Esophagus (tissue), 2 donors: ENCODE measurements at regions not wholly inside any gene's neighbourhood (a gene's known extent, or its start where the extent isn't known, plus 50 kb on each side); places are given as distances from the start of the nearest gene placed in this dataset.

Experiments used
- H3K27ac ChIP-seq, 2 donors: one replicate each; pipeline ENCODE4 v1.5.1; 2013; ENCODE audit warnings: low read depth in 2 of 2, mild to moderate bottlenecking in 2 of 2, inconsistent platforms in 1 of 2, low read length in 1 of 2, moderate library complexity in 1 of 2
- H3K27me3 ChIP-seq, 2 donors: one replicate each; pipeline ENCODE4 v1.6.1; 2013; ENCODE audit warnings: low read length in 2 of 2, control low read depth in 1 of 2, mild to moderate bottlenecking in 1 of 2; ENCODE audit not compliant: insufficient read depth in 2 of 2, control insufficient read depth in 1 of 2
- H3K36me3 ChIP-seq, 2 donors: one replicate each; pipeline ENCODE4 v1.6.1; 2013; ENCODE audit warnings: low read length in 1 of 2; ENCODE audit not compliant: control insufficient read depth in 2 of 2, insufficient read depth in 2 of 2
- H3K4me1 ChIP-seq, 2 donors: one replicate each; pipeline ENCODE4 v1.6.1; 2013; ENCODE audit warnings: low read length in 1 of 2; ENCODE audit not compliant: control insufficient read depth in 2 of 2, insufficient read depth in 2 of 2
- H3K4me3 ChIP-seq, 2 donors: one replicate each; pipeline ENCODE4 v1.5.1; 2013; ENCODE audit warnings: low read length in 2 of 2, mild to moderate bottlenecking in 2 of 2, low read depth in 1 of 2, moderate library complexity in 1 of 2
- H3K9me3 ChIP-seq, 2 donors: one replicate each; pipeline ENCODE4 v1.6.1; 2013; ENCODE audit warnings: mild to moderate bottlenecking in 2 of 2, low read depth in 1 of 2, low read length in 1 of 2, moderate library complexity in 1 of 2; ENCODE audit not compliant: control insufficient read depth in 2 of 2, insufficient read depth in 1 of 2
- WGBS, 2 donors: extraction: QIAGEN DNeasy Blood & Tissue Kit; methylation state at CpG; one replicate each; pipeline ENCODE4 v1.1.7; 2013; 5-methylcytosine and 5-hydroxymethylcytosine counted together
- donor health status: healthy with polysubstance abuse.
- donor health status: Bipolar disorder and iron deficiency.

- Histone ChIP-seq H3K4me3 (no peak overlapping the region), H3K36me3 (no peaks in the 10 kb centered on the region), H3K9me3 (no peaks in the 10 kb centered on the region), H3K27me3 (no peaks in the 10 kb centered on the region), H3K27ac (no peak overlapping the region), H3K4me1 (no peaks in the 10 kb centered on the region)
- 28 to 41% methylated on average over 6 of the region's 6 CpGs for WGBS, 2 donors
These were observed 60.0 kb upstream of the SSX2IP start for GRCh38 chr1:84750110-84750730.

GRCh38 chr1:84749427-84749826, 59.2 kb upstream of the SSX2IP start:
- H3K27ac ChIP-seq = peak overlapping the region in 1 of 2 donors; percentile 32
- no peak overlapping the region for H3K4me3 ChIP-seq
- H3K36me3 ChIP-seq = no peaks in the 10 kb centered on the region
- no peaks in the 10 kb centered on the region for H3K9me3 ChIP-seq
- 44 to 62% methylated on average over 2 of the region's 2 CpGs for WGBS, 2 donors
- no peaks in the 10 kb centered on the region for H3K27me3 ChIP-seq
- no peaks in the 10 kb centered on the region for H3K4me1 ChIP-seq

- no peaks in the 10 kb centered on the region for H3K27me3 ChIP-seq
- 89% methylated on average over 3 of the region's 3 CpGs for WGBS, 2 donors
These were observed 58.1 kb upstream of the SSX2IP start for GRCh38 chr1:84748364-84748763.

GRCh38 chr1:84745857-84746256, 55.6 kb upstream of the SSX2IP start:
- Histone ChIP-seq H3K9me3 (no peaks in the 10 kb centered on the region), H3K27me3 (no peaks in the 10 kb centered on the region), H3K27ac (no peak overlapping the region), H3K36me3 (no peaks in the 10 kb centered on the region), H3K4me3 (no peak overlapping the region), H3K4me1 (no peaks in the 10 kb centered on the region)
- 91% methylated on average over 2 of the region's 2 CpGs for WGBS, 2 donors

More at GRCh38 chr1:84748364-84748763, 58.1 kb upstream of the SSX2IP start:
- Histone ChIP-seq H3K4me3 (no peak overlapping the region), H3K27ac (no peak overlapping the region), H3K36me3 (no peaks in the 10 kb centered on the region), H3K9me3 (no peaks in the 10 kb centered on the region), H3K4me1 (no peaks in the 10 kb centered on the region)

GRCh38 chr1:84743896-84744295, 53.6 kb upstream of the SSX2IP start:
- 83 to 85% methylated on average over 3 of the region's 3 CpGs for WGBS, 2 donors

GRCh38 chr1:84742653-84743052, 52.4 kb upstream of the SSX2IP start:
- H3K4me1 ChIP-seq = no peaks in the 10 kb centered on the region
- 59 to 62% methylated on average over 1 of the region's 1 CpG for WGBS, 2 donors
- H3K27ac ChIP-seq = no peak overlapping the region
- H3K27me3 ChIP-seq = no peaks in the 10 kb centered on the region
- H3K4me3 ChIP-seq = no peak overlapping the region
- no peaks in the 10 kb centered on the region for H3K9me3 ChIP-seq
- H3K36me3 ChIP-seq = no peaks in the 10 kb centered on the region

More at GRCh38 chr1:84743896-84744295, 53.6 kb upstream of the SSX2IP start:
- no peaks in the 10 kb centered on the region for H3K4me1 ChIP-seq
- H3K4me3 ChIP-seq = no peak overlapping the region
- no peaks in the 10 kb centered on the region for H3K36me3 ChIP-seq
- no peaks in the 10 kb centered on the region for H3K27me3 ChIP-seq
- no peak overlapping the region for H3K27ac ChIP-seq
- no peaks in the 10 kb centered on the region for H3K9me3 ChIP-seq

- Histone ChIP-seq H3K27ac (no peak overlapping the region), H3K27me3 (no peaks in the 10 kb centered on the region), H3K9me3 (no peaks in the 10 kb centered on the region), H3K4me3 (no peak overlapping the region), H3K4me1 (no peaks in the 10 kb centered on the region), H3K36me3 (no peaks in the 10 kb centered on the region)
- WGBS, 2 donors = 82 to 86% methylated on average over 2 of the region's 2 CpGs
These were observed 49.9 kb upstream of the SSX2IP start for GRCh38 chr1:84740050-84740714.
